GM12872 (cell line): ENCODE measurements at regions not wholly inside any gene's neighbourhood (a gene's known extent, or its start where the extent isn't known, plus 50 kb on each side); places are given as distances from the start of the nearest gene placed in this dataset.

ENCODE experiments used
- TF ChIP-seq, protein P1 (sequence below): IDR thresholded peaks from 3 replicates; pipeline ENCODE4 v1.5.1; 2011; ENCODE audit warnings: low read depth, mild to moderate bottlenecking, low read length, moderate library complexity; ENCODE audit not compliant: insufficient read depth

GRCh38 chr6:144781836-144782235, 496.7 kb downstream of the UTRN start:
- TF ChIP-seq, protein P1, sequence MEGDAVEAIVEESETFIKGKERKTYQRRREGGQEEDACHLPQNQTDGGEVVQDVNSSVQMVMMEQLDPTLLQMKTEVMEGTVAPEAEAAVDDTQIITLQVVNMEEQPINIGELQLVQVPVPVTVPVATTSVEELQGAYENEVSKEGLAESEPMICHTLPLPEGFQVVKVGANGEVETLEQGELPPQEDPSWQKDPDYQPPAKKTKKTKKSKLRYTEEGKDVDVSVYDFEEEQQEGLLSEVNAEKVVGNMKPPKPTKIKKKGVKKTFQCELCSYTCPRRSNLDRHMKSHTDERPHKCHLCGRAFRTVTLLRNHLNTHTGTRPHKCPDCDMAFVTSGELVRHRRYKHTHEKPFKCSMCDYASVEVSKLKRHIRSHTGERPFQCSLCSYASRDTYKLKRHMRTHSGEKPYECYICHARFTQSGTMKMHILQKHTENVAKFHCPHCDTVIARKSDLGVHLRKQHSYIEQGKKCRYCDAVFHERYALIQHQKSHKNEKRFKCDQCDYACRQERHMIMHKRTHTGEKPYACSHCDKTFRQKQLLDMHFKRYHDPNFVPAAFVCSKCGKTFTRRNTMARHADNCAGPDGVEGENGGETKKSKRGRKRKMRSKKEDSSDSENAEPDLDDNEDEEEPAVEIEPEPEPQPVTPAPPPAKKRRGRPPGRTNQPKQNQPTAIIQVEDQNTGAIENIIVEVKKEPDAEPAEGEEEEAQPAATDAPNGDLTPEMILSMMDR: no peak

- TF ChIP-seq, protein P1: no peak
Measured at GRCh38 chr6:144782634-144783033, 497.5 kb downstream of the UTRN start.

DNA sequence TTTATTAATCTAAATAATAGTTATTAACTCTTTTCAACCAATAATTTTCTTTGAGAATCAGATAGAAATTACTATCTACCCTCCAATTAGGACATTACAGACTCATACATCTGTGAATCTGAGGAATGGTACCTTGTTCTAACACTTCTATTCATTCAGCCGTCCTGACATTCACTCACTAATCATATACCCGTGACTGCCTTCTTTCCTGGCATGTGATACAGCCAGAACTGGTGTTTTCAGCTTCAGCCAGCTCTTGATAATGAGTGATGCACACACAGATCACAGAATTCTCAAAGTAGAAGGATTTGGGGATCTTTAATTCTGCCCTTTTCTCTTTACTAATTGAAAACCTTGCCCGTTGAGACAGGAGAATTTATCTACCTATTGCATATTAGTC, 499.9 kb downstream of the UTRN start:
- TF ChIP-seq, protein P1: no peak

GRCh38 chr6:144786825-144787224, 501.7 kb downstream of the UTRN start:
- TF ChIP-seq, protein P1: no peak

GRCh38 chr6:144793744-144794143, 508.6 kb downstream of the UTRN start:
- TF ChIP-seq, protein P1: no peak

- TF ChIP-seq, protein P1: no peak
Measured at GRCh38 chr6:144796070-144796469, 510.9 kb downstream of the UTRN start.

DNA sequence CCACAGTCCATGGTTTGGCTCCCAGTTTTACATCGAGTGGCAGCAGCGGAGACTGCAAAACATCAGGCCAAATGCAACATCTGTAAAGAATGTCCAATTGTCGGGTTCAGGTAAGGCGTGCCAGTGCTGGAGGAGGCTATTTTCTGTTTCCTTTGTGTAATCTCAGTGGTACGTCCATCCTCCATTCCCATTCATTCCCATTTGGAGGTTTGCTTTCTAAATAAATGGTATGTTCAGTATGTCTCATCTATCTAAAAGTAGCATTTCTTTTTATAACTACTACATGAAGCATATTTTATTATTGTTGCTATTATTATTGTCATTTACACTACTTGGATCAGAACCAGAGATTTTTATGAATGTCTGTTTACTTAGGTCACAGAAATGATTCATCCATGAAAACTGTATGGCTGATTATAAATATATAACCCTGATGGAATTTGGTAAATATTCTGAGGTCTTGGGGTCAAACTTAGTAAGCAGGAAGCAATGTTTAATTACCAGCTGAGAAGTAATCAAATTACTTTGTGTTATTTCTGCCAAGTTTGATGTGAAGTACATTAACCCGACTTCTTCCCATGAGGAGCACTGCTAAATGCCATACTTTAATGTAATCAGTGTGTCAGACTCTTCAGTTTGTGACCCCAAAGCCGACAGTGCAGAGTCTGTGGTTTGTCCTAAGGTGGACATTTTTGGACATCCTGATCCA, 512.9 kb downstream of the UTRN start:
- TF ChIP-seq, protein P1: no peak
